GM19455 (cell line): ENCODE measurements at regions not wholly inside any gene's neighbourhood (a gene's known extent, or its start where the extent isn't known, plus 50 kb on each side); places are given as distances from the start of the nearest gene placed in this dataset.

ENCODE experiments used
- ATAC-seq: cut with Tn5 transposase; IDR thresholded peaks from one replicate; pipeline ENCODE4 v1.9.1; 2021; ENCODE audit not compliant: unreplicated experiment

DNA sequence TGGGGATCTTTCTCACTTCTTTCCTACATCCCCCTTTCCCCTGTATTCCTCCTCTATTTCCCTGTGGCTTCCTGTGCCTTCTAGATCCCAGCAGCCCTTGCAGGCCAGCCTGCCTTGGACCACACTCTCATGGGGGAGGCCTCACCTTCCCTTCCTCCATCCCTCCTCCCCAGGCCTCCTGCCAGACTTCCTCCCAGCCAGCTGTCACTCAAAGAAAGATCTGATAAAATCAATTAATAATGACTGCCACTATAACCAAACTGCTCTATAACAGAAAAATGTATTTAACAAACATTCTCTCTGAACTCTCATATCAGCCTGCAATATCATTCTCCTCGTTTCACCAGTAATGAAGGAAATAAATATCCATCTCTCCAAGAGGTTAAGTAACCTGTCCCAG, 144.9 kb upstream of the SIX2 start:
- no peak for ATAC-seq

DNA sequence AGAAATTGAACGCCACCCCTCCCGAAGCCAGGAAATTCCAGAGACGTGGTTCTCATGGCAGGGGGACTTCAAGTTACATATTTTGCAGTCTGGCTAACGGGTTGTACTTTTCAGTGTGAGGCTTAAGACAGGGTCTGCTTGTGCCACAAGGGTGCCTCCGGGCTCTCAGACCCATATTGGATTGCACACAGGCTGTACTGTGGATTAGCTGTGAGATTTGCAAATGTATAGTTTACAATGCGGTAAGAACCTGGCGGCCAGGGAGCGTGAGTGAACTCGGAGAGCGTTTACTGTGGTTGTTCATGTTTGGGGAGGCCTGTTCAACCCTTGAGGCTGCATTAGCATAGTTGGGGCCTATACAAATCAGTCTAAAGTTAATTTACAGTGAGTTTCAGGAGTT, 143.9 kb upstream of the SIX2 start:
- ATAC-seq = no peak

DNA sequence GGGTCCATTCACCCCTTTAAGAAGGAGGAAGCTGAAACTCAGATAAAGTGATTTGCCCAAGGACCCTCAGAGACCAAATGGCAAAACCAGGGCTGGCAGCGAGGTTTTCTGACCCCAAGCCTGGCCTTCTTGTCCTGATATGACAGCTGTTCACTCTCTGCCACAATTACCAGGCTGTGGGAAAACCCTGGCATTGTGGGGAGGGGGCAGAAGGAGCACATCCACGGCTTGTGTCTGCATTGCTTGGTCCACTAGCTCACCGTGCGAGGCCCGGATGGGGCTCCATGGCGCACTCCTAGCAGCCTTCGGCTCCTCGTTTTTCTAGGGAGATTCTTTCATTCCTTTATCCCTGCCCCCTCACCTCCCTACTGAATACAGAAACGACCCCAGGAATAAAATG, 143.4 kb upstream of the SIX2 start:
- no peak for ATAC-seq

DNA sequence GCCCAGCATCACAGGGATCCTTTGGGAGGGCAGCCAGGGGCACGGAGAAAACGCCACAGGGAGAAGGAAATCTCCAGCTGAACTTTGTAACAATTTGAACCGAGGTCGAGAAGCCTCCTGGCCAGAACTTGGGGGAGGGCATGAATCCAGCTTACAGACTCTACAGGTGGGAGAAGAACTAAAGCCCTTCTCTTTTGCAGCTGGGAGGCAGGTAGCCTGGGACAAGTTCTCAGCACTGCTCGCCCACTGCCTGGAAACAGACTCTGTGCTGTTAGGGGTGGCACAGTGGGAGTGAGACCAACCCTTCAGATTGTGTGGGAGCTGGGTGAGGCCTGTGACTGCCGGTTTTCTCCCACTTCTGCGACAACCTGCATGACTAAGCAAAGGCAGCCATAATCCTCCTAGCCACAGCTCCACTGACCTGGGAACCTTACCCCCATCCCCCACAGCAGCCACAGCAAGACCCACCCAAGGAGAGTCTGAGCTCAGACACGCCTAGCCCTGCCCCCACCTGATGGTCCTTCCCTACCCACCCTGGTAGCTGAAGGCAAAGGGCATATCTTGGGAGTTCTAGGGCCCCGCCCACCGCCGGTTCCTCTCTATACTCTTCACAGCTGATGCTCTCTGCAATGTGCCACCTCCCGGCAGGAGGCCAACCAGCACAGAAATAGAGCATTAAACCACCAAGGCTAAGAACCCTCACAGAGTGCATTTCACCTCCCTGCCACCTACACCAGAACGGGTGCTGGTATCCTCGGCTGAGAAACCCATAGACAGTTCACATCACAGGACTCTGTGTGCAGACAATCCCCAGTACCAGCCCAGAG, 136.0 kb upstream of the SIX2 start:
- ATAC-seq = no peak

DNA sequence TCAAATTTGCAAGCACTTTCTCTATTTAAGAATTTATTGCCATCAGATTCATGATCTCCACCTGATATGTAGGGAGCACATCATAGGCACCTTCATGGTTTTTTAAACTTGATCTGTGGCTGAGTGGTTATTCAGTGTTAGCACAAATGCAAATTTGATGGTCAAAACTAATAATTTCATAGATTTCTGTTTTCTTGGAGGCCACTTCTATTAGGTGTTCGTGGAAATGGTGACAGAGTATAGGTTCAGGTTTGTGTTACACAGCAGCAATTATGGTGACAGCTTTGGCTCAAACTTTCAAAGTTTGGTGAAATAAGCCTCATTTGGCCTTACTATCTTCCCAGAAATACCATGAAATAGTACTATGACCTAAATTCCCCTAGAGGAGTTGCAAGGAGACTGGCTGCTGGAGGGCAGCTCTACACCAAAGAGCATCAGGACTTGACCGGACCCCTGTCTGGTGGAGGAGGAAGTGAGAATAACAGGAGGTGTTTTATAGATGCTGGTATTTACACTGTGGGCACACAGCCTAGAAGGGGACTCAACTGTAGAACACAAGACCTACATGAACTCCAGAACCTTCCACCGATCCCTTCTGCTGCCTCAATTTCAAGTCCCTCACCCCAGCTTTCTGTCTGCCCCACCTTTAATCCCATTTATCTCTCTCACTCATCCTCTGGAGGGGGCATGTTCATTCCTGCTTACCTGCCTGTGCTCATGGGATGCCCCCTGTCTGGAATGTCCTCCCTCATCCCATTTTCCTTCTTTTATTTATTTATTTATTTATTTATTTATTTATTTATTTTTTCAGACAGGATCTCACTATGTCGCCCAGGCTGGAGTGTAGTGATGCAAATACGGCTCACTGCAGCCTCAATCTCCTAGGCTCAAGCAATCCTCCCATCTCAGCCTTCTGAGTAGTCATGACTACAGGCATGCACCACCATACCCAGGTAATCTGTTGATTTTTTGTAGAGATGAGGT, 132.9 kb upstream of the SIX2 start:
- ATAC-seq = peak; percentile 59

DNA sequence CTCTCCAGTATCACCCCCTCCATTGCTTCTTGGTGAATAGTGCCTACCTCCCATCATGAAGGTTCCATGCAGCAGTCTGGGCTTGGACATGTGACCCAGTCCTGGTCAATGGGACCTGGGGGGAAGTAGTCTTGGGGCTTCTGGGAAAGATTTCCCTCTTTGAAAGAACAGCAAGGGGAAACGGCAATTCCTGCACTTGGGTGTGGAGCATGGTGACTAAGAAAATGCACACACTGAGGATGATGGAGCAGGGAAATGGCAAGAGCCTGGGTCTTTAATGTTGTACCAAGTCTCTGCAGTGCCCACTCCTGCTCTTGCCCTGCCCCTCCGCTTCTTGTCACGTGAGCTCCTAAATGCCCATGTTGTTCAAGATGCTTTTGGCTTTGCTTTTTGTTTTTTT, 131.4 kb upstream of the SIX2 start:
- ATAC-seq = no peak

DNA sequence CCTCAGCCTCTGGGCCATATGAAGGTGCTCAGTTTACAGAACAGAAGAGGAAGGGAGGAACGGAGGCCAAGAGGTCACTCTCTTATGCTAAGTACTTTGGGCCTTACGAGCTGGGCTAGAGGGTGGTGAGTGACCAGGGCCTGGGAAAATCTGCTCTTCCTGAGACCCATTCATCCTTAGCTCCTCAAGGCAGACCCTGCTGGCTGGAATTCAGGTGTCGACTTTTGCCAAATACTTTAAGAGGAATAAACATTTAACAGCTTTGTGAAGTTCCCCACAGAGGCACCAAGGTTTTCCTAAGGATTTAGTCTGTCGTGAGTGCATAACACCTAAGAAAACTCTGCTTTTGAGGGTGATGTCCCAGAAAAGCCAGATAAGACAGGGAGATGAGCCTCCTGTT, 129.7 kb upstream of the SIX2 start:
- ATAC-seq = no peak

DNA sequence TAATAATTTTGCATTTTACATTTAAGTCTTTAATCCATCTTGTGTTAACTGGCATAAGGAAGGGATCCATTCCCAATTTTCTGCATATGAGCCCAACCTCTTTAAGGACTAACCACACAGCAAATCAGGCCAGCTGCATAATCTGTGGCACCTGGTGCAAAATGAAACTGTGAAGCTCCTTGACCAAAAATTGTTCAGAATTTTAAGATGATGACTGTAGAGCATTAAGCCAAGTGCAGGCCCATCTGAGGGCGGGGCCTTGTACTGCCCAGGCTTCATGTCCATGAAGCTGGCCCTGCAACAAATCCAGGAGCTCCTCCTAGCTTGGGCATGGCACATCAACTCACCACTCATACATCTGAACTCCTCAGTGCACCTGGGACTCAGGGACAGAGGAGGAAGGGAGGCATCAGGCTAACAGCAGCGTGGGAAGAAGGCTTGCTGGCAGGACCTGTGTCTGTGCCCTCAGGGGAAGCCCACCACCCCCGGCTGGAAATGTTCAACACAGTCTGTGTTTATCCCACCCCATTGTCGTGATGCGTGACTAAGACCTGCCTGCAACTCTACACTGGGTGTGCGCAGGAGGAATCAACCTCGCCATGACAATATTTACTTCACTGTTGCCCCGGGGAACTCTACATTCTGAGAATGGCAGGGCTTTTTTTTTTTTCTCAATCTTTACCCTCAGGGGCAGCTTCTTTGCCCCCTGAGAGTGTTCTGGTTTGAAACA, 128.9 kb upstream of the SIX2 start:
- ATAC-seq = no peak

DNA sequence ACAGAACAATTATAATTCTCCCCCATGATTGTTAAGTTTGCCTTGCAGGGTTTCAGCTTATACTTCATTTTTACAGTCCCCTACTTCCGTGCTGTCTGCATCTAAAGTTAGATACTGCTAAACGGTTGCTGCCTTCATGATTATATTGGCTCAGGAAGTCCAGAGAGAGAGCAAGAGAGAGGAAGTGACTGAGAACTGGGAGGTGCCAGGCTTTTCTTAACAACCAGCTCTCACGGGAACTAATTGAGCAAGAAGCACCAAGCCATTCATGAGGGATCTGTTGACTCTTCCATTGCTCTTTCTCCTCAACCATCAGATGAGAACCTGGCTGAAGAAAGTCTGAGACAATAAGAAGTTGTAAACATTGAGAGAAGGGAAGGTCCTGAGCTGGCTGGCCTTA, 125.5 kb upstream of the SIX2 start:
- no peak for ATAC-seq

DNA sequence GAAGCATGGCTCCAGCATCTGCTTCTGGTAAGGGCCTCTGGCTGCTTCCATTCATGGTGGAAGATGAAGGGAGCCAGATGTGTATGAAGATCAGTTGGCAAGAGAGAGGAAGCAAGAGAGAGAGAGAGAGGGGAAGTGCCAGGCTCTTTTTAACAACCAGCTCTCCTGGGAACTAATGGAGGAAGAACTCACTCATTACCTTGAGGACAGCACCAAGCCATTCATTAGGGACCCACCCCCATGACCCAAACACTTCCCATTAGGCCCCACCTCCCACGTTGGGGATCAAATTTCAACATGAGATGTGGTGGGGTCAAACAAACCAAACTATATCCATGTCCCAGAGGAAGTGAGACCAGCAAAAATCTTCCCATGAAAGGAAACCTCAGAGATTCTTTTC, 124.8 kb upstream of the SIX2 start:
- ATAC-seq = no peak

DNA sequence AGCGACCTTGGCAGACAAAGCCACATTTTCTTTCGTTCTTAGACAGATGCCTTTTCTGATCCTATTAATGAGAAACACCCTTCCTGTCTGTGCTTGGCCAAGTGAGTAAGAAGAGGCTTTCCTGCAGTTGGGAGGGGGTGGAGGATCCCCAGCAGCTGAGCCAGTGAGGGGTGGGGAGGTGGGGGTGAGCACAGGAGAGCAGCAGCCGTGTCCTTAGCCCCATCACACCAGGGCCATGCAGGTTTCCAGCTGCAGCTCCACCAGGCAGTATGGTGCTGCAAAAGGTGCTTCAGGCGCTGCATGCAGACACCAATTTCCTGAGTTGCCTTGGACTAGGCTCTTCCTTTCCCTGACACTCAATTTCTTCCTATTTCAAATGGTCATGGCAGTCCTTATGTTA, 123.3 kb upstream of the SIX2 start:
- no peak for ATAC-seq

DNA sequence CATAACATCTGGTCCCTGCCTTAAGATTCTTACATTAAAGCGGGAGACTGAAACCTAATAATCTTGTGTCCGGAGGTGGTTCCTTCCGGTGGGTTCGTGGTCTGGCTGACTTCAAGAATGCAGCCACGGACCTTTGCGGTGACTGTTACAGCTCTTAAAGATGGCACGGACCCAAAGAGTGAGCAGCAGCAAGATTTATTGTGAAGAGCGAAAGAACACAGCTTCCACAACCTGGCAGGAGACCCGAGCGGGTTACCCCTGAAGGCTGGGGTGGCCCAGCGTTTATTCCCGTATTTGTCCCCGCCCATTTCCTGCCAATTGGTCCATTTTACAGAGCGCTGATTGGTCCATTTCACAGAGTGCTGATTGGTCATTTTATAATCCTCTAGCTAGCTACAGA, 122.3 kb upstream of the SIX2 start:
- no peak for ATAC-seq

DNA sequence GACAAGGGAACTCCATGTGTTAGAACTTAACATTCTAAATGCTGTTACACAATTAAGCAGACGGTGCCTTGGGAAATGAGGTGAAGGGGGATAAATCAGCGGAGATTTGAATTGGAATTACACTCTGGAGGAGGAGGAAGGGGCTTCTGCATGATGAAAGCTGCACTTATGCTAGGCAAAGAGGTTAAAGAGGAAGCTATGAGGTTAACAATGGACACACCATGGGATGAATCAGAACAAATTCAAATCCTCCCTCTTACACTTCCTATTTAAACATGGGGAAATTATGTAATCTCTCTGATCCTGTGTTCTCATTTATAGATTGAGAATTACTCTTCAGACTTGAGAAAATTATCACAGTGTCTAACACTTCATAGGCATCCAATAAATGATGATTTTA, 121.5 kb upstream of the SIX2 start:
- no peak for ATAC-seq

DNA sequence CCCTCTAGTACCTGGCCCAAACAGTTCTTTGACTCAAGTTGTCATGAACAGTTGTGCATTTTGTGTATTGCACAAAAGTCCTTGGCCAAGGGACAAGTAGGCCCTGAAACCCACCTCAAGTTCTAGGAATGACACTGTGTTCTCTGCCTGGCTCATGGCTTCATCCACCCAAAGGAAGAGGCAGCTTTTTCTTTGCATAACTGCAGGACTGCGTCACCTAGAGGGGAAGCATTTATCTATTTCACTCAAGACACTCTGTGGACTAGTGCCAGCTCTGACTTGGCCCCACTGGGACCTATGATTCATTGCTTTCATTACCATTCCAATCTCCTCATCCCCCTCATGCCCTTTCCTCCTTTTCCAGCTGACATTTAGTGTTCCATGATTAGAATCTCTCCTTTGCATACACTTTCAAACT, 119.3 kb upstream of the SIX2 start:
- ATAC-seq = no peak

DNA sequence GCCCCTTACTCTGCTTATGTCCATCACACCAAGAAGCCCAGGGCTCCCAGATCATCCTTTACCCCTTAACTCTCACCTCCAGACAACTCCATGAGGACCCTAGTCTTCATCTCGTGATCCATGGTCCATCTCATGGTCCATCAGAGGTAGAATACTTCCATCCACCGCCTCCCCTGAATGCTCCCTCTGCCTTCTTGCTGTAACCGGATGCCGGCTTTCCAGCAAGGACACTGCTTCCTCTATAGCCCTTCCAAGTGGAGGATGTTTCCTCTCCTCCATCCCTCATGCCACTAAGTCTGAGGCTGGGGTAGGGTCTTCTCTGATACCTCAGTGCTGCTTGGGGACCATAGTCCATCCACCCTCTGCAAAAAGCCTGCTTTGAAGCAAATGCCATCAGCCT, 118.6 kb upstream of the SIX2 start:
- ATAC-seq = no peak

DNA sequence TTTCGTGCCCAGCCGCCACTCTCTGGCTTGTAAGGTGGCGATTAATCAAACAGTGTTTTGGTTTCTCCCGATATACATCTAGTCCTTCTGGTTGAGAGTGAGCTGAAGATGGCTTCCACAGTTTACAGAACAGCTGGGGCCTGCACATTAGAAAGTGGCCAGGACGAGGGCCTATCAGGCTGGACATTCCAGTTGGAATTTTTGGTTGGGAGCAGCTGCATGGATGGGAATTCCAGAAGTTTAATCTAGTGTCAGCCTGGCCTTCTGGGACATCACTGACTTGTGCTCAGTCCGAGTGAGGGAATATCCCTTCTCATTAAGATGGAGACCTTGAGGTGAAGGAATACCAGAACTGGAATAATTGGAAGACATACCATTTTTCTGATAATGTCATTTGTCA, 118.1 kb upstream of the SIX2 start:
- ATAC-seq = no peak

DNA sequence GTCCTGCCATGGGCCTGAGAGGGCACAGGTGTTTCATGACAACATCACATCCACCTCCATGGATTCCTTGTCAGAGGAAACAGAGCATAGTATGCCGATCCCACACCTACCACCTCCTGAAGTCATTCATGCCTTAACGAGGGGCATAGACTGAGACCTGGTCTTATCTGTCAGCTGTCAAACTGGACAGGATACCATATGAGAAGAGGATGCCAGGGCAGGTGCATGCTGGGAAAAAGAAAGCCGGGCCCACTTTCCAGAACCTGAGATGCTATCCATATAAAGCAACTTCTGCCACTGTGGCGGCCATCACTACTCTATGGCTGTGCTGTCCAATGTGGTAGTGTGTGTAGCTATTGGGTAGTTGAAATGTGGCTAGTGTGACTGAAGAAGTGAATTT, 116.0 kb upstream of the SIX2 start:
- no peak for ATAC-seq

DNA sequence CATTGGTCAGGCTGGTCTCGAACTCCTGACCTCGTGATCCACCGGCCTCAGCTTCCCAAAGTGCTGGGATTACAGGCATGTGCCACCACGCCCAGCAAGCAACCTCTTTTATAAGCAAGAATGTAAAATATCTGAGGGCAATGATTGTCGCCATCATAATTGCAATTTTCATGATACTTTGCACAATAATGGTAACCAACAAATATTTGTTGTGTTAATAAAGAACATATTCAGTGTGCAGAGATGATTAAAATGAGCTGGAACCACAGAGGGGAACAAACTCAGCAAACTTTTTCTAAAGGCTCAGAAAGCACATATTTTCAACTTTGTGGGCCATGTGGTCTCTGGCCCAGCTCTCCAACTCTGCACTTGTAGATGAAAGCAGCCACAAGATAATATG, 115.2 kb upstream of the SIX2 start:
- ATAC-seq = no peak

DNA sequence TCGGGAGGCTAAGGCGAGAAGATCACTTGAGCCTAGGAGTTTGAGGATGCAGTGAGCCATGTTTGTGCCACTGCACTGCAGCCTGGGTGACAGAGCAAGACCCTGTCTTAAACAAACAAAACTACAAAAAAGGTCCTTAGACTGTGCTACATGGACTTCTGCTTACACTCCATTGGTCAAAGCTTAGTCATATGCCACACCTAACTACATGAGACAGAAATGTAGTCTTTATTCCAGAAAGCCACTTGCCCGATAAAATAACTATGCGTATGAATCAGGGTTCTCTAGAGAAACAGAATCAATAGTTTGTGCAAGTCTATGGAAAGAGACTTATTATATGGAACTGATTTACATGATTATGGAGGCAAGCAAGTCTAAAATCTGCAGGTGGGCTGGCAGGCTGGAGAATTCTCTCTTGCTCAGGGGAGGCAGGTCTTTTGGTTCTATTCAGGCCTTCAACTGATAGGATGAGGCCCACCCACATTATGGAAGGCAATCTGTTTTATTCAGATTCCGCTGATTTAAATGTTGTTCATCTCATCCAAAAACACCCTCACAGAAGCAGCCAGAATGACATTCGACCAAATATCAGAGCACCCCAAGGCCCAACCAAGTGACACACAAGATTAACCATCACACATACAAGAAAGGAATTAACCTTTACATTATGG, 114.4 kb upstream of the SIX2 start:
- ATAC-seq = no peak

DNA sequence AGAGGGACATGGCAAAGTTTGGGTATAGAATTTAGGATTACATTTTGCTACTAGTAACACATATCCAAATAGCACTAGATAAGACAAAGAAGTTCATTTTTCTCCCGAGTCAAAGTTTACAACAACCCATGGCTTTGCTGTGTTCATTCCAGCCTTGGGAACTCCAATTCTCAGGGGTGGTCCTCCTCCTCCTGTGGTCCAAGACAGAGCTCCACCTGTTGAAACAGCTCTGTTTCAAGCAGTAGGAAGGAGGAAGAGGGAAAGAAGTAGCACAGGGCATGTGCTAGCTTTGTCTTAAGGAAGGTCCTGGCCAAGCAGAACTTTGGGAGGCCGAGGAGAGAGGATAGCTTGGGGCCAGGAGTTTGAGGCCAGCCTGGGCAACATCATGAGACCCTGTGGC, 113.8 kb upstream of the SIX2 start:
- ATAC-seq = no peak
